Neural cell (in vitro differentiated cells): ENCODE measurements at regions not wholly inside any gene's neighbourhood (a gene's known extent, or its start where the extent isn't known, plus 50 kb on each side); places are given as distances from the start of the nearest gene placed in this dataset.

Experiments used
- H2AFZ ChIP-seq: fragments of 200-600, 300-800 bp; sonication (generic), shearing (Covaris generic); 2 replicates; pipeline ENCODE4 v1.6.0; 2014; ENCODE audit warnings: low read depth, mild to moderate bottlenecking, antibody characterized with exemption, low read length, moderate library complexity
- H3F3A ChIP-seq: fragments of 200-600 bp; shearing (Covaris generic); 2 replicates; pipeline ENCODE4 v1.6.1; 2016; ENCODE audit warnings: mild to moderate bottlenecking, moderate library complexity, mixed read lengths, antibody characterized with exemption, low read length; ENCODE audit not compliant: insufficient read depth, poor library complexity, severe bottlenecking
- H3K27ac ChIP-seq: fragments of 200-600, 300-800 bp; sonication (generic), shearing (Covaris generic); 2 replicates; pipeline ENCODE4 v1.5.1; 2014; ENCODE audit warnings: mild to moderate bottlenecking, low read length, moderate library complexity
- H3K27me3 ChIP-seq: fragments of 300-800, 200-600 bp; sonication (generic), shearing (Covaris generic); 2 replicates; pipeline ENCODE4 v1.6.0; 2014; ENCODE audit warnings: mild to moderate bottlenecking, low read depth, low read length, moderate library complexity; ENCODE audit not compliant: insufficient read depth
- H3K36me3 ChIP-seq: fragments of 300-800, 200-600 bp; sonication (generic), shearing (Covaris generic); 2 replicates; pipeline ENCODE4 v1.5.1; 2014; ENCODE audit warnings: mild to moderate bottlenecking, antibody characterized with exemption, low read length, moderate library complexity; ENCODE audit not compliant: insufficient read depth
- H3K4me2 ChIP-seq: fragments of 300-800, 200-600 bp; sonication (generic), shearing (Covaris generic); 2 replicates; pipeline ENCODE4 v1.6.0; 2014; ENCODE audit warnings: mild to moderate bottlenecking, low read length
- H3K4me3 ChIP-seq: fragments of 300-800, 200-600 bp; sonication (generic), shearing (Covaris generic); 2 replicates; pipeline ENCODE4 v1.5.1; 2014; ENCODE audit warnings: mild to moderate bottlenecking, low read length, moderate library complexity
- H3K79me2 ChIP-seq: fragments of 200-600 bp; shearing (Covaris generic); replicated peaks from 2 replicates; pipeline ENCODE4 v1.6.0; 2014; ENCODE audit warnings: mild to moderate bottlenecking, low read length, moderate library complexity; ENCODE audit not compliant: insufficient read depth
- H3K9ac ChIP-seq: fragments of 300-800, 200-600 bp; sonication (generic), shearing (Covaris generic); 2 replicates; pipeline ENCODE4 v1.6.1; 2016; ENCODE audit warnings: mild to moderate bottlenecking, low read length, mixed read lengths
- H3K9me2 ChIP-seq: fragments of 200-600 bp; shearing (Covaris generic); 2 replicates; pipeline ENCODE4 v1.6.1; 2016; ENCODE audit warnings: mild to moderate bottlenecking, low read length, mixed read lengths; ENCODE audit not compliant: insufficient read depth
- H3K9me3 ChIP-seq: fragments of 200-600, 300-800 bp; sonication (generic), shearing (Covaris generic); 2 replicates; pipeline ENCODE4 v1.6.1; 2016; ENCODE audit warnings: mild to moderate bottlenecking, mixed run types, low read length, moderate library complexity, mixed read lengths
- H4K20me1 ChIP-seq: fragments of 200-600 bp; shearing (Covaris generic); 2 replicates; pipeline ENCODE4 v1.6.1; 2016; ENCODE audit warnings: mild to moderate bottlenecking, mixed run types; ENCODE audit not compliant: insufficient read depth
- CTCF ChIP-seq: fragments of 450-650 bp; IDR thresholded peaks from 2 replicates; pipeline ENCODE4 v1.5.1; 2014; ENCODE audit warnings: antibody characterized with exemption, mild to moderate bottlenecking, moderate library complexity; ENCODE audit not compliant: poor library complexity, severe bottlenecking
- EP300 ChIP-seq: fragments of 450-650 bp; conservative IDR thresholded peaks from 2 replicates; pipeline ENCODE4 v1.6.1; 2014; ENCODE audit warnings: antibody characterized with exemption, mild to moderate bottlenecking, moderate library complexity; ENCODE audit not compliant: poor library complexity, severe bottlenecking
- EZH2 ChIP-seq: fragments of 200-600, 300-800 bp; shearing (Covaris generic), sonication (generic); IDR thresholded peaks from 2 replicates; pipeline ENCODE4 v1.6.1; 2014; ENCODE audit warnings: antibody characterized with exemption, low read length, borderline replicate concordance, mild to moderate bottlenecking; ENCODE audit not compliant: insufficient read depth, poor library complexity, severe bottlenecking
- MXI1 ChIP-seq: fragments of 450-650 bp; conservative IDR thresholded peaks from 2 replicates; pipeline ENCODE4 v1.6.1; 2014; ENCODE audit warnings: antibody characterized with exemption, mild to moderate bottlenecking; ENCODE audit not compliant: poor library complexity, severe bottlenecking
- POLR2AphosphoS5 ChIP-seq: IDR thresholded peaks from 2 replicates; pipeline ENCODE4 v1.6.1; 2012
- RAD21 ChIP-seq: fragments of 450-650 bp; conservative IDR thresholded peaks from 2 replicates; pipeline ENCODE4 v1.6.1; 2014; ENCODE audit warnings: antibody characterized with exemption, mild to moderate bottlenecking, moderate library complexity
- REST ChIP-seq: IDR thresholded peaks from 2 replicates; pipeline ENCODE4 v1.6.1; 2012; ENCODE audit warnings: borderline replicate concordance
- SMC3 ChIP-seq: fragments of 450-650 bp; conservative IDR thresholded peaks from 2 replicates; pipeline ENCODE4 v1.6.1; 2014; ENCODE audit warnings: antibody characterized with exemption, mild to moderate bottlenecking, moderate library complexity; ENCODE audit not compliant: poor library complexity
- TAF1 ChIP-seq: IDR thresholded peaks from 2 replicates; pipeline ENCODE4 v1.6.1; 2012; ENCODE audit warnings: low read depth

GRCh38 chr9:120078112-120078511, 501.9 kb downstream of the CDK5RAP2 start:
- Histone ChIP-seq H3K27me3 (no peaks in the 10 kb centered on the region), H3K27ac (no peak overlapping the region), H3K79me2 (no peaks in the 10 kb centered on the region), H3K9me3 (no peaks in the 10 kb centered on the region), H4K20me1 (no peaks in the 10 kb centered on the region), H3K9me2 (no peaks in the 10 kb centered on the region), H2AFZ (no peak overlapping the region), H3K36me3 (no peaks in the 10 kb centered on the region), H3F3A (no peaks in the 10 kb centered on the region), H3K4me3 (no peak overlapping the region), H3K4me2 (no peak overlapping the region), H3K9ac (no peak overlapping the region)
- no peak for TF ChIP-seq MXI1
- TF ChIP-seq EZH2: no peak
- no peak for TF ChIP-seq RAD21
- TF ChIP-seq REST: no peak
- TF ChIP-seq CTCF: no peak
- TF ChIP-seq EP300: no peak
- TF ChIP-seq POLR2AphosphoS5: no peak
- TF ChIP-seq TAF1: no peak
- no peak for TF ChIP-seq SMC3

DNA sequence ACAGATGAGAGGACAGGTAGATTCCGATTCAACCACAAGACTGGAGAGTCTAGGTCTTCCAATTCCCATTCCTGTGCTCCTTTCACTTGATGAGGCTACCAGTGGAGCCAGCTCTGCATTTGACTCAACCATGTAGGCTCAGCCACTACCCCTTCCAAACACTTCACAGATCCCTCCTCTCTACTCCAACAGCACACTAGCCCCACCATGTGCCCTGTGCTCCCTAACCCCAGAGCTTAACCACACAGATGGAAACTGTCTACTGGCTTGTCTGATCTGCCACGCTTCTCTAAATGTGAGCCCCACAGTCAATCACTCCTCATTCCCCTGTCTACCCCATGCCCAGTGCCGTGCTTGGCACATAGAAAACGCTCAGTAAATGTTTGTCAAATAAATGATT, 508.2 kb downstream of the CDK5RAP2 start:
- Histone ChIP-seq H3K9me3 (no peaks in the 10 kb centered on the region), H3K27ac (no peak overlapping the region), H2AFZ (no peak overlapping the region), H4K20me1 (no peaks in the 10 kb centered on the region), H3K9ac (no peak overlapping the region), H3F3A (no peaks in the 10 kb centered on the region), H3K4me3 (no peak overlapping the region), H3K4me2 (no peak overlapping the region), H3K79me2 (no peaks in the 10 kb centered on the region), H3K9me2 (no peaks in the 10 kb centered on the region), H3K36me3 (no peaks in the 10 kb centered on the region), H3K27me3 (no peaks in the 10 kb centered on the region)
- TF ChIP-seq SMC3 (no peak), REST (no peak), EZH2 (no peak), MXI1 (no peak), RAD21 (no peak), TAF1 (no peak), CTCF (no peak)
